ENCODE measurements at regions not wholly inside any gene's neighbourhood (a gene's known extent, or its start where the extent isn't known, plus 50 kb on each side); places are given as distances from the start of the nearest gene placed in this dataset.

- no peak for TF ChIP-seq POLR2A (IDR thresholded peaks at IDR 0.05)
- TF ChIP-seq, protein P1, sequence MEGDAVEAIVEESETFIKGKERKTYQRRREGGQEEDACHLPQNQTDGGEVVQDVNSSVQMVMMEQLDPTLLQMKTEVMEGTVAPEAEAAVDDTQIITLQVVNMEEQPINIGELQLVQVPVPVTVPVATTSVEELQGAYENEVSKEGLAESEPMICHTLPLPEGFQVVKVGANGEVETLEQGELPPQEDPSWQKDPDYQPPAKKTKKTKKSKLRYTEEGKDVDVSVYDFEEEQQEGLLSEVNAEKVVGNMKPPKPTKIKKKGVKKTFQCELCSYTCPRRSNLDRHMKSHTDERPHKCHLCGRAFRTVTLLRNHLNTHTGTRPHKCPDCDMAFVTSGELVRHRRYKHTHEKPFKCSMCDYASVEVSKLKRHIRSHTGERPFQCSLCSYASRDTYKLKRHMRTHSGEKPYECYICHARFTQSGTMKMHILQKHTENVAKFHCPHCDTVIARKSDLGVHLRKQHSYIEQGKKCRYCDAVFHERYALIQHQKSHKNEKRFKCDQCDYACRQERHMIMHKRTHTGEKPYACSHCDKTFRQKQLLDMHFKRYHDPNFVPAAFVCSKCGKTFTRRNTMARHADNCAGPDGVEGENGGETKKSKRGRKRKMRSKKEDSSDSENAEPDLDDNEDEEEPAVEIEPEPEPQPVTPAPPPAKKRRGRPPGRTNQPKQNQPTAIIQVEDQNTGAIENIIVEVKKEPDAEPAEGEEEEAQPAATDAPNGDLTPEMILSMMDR (IDR thresholded peaks at IDR 0.05) = no peak
Observed at GRCh38 chr1:163709636-163710035, 387.9 kb downstream of the NUF2 start.

All from Peyer's patch (tissue), 4 donors.